Ovary (tissue), 3 donors: ENCODE measurements at regions not wholly inside any gene's neighbourhood (a gene's known extent, or its start where the extent isn't known, plus 50 kb on each side); places are given as distances from the start of the nearest gene placed in this dataset.
"Not testable (repeated sequence)": the region's sequence is repeated elsewhere in the genome, so short reads cannot be mapped to it uniquely, and the experiment has no call there.

ENCODE experiments used
- CTCF ChIP-seq, 3 donors: fragments of 450-650 bp in 2 of 3; fragments of 200-600 bp in 1 of 3; IDR thresholded peaks; one replicate each; pipeline versions ENCODE4 v1.5.1 to v1.8.0; 2016 to 2022; ENCODE audit warnings: antibody characterized with exemption in 3 of 3, mild to moderate bottlenecking in 1 of 3
- POLR2A ChIP-seq: fragments of 450-650 bp; IDR thresholded peaks from one replicate; pipeline ENCODE4 v1.6.1; 2017; ENCODE audit warnings: antibody characterized with exemption, mild to moderate bottlenecking, moderate library complexity
- donor health status: DM: no; HTN: no; CAD: no.

GRCh38 chr6:57946084-57946768 is 628.8 kb downstream of the PRIM2 start:
- TF ChIP-seq CTCF (IDR thresholded peaks at IDR 0.05); POLR2A: not testable (repeated sequence)
